Fibroblast of pulmonary artery (primary cell): ENCODE measurements at regions not wholly inside any gene's neighbourhood (a gene's known extent, or its start where the extent isn't known, plus 50 kb on each side); places are given as distances from the start of the nearest gene placed in this dataset.

Experiments used
- DNase-seq: peaks from one replicate; pipeline ENCODE4 v3.0.0-alpha.2; 2010; ENCODE audit warnings: low read depth
- H3K4me3 ChIP-seq: replicated peaks from 2 replicates; pipeline ENCODE4 v1.5.1; 2011; ENCODE audit warnings: low read depth, mild to moderate bottlenecking, control low read depth, low read length, moderate library complexity
- CTCF ChIP-seq: IDR thresholded peaks from 2 replicates; pipeline ENCODE4 v1.5.1; 2011; ENCODE audit warnings: mild to moderate bottlenecking, control low read depth, low read length, inconsistent platforms; ENCODE audit errors: missing control alignments

- TF ChIP-seq CTCF = no peak
- no peak overlapping the region for H3K4me3 ChIP-seq
- DNase-seq = no peak
Measured at GRCh38 chr12:107164392-107164791, 71.0 kb upstream of the CRY1 start.

- H3K4me3 ChIP-seq = no peak overlapping the region
- no peak for TF ChIP-seq CTCF
- no peak for DNase-seq
Measured at GRCh38 chr12:107165581-107165980, 72.2 kb upstream of the CRY1 start.

- H3K4me3 ChIP-seq = no peak overlapping the region
- no peak for DNase-seq
- no peak for TF ChIP-seq CTCF
Measured at GRCh38 chr12:107167756-107168155, 74.4 kb upstream of the CRY1 start.

GRCh38 chr12:107169200-107169599 is 75.9 kb upstream of the CRY1 start:
- H3K4me3 ChIP-seq = no peak overlapping the region
- DNase-seq = no peak
- no peak for TF ChIP-seq CTCF

- DNase-seq = no peak
- no peak overlapping the region for H3K4me3 ChIP-seq
Measured at GRCh38 chr12:107178776-107179175, 85.4 kb upstream of the CRY1 start.

GRCh38 chr12:107179871-107180270 is 86.5 kb upstream of the CRY1 start:
- H3K4me3 ChIP-seq = no peak overlapping the region
- TF ChIP-seq CTCF = no peak
- DNase-seq = no peak

More at GRCh38 chr12:107178776-107179175, 85.4 kb upstream of the CRY1 start:
- no peak for TF ChIP-seq CTCF

GRCh38 chr12:107180272-107180671 is 86.9 kb upstream of the CRY1 start:
- DNase-seq = no peak

More at GRCh38 chr12:107180272-107180671, 86.9 kb upstream of the CRY1 start:
- no peak overlapping the region for H3K4me3 ChIP-seq
- no peak for TF ChIP-seq CTCF
